GM04503 (cell line): ENCODE measurements at regions not wholly inside any gene's neighbourhood (a gene's known extent, or its start where the extent isn't known, plus 50 kb on each side); places are given as distances from the start of the nearest gene placed in this dataset.

ENCODE experiments used
- DNase-seq: peaks from one replicate; pipeline ENCODE4 v3.0.0-alpha.2; 2012; ENCODE audit warnings: low read depth

GRCh38 chr15:93200837-93201226 lies 111.8 kb upstream of the RGMA start:
- DNase-seq: no peak

DNA sequence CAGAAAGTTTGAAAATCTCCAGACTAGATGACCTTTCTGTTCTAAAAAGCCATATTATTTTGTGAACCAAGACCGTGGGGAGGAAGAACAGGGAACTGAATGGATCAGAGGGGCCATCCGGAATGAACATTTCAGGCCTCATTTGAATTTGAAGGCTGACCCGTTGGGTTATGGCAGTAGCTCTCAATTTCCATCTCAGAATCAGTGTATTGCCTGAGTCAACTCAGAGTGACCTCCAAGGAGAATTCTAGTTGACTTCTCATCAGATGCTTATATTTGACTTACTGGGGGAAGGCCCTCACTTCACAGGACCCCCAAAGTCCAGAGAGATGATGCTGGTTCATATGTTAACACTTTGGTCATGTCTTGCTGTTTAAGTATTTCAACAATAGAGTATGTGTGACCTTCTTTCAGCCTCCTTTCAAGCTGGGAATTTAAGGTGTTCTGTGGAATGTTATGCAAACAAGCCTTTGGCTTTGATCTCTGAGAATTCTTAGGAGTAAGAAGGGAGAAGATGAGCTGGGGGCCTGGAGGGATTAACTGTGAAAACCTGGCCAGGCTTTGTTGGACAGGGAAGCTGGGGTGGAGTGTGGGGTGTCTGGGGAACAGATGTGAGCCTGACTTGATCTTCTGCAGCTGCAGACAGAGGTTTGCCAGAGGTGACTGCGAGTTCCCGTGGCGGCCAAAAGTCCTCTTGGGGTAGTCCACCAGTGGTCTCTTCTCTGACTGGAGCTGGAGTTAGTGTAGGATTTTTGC lies 111.2 kb upstream of the RGMA start:
- DNase-seq: no peak

DNA sequence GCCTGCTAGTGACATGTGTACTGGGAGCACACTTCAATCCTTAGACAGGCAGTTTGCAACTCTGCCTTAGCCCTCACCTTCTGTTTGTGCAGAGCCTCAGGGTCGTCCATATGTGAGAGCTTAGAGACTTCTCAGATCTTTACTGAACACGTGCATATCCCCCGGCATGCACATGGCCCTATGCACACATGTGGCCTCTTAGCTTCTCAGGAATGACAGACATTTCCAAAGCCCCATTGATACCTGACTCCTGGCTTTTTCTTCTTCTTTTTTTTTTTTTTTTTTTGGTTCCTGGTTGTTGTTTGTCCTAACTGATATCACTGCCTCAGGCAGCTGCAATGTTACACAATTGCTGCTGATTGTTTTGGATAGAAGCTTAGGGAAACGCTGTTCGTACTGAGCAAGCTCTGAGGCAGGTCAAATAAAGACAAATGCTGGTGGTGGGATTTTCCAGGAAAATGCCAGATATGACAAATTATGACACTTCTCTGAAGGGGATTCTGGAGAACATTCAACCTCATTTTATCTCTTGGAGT lies 107.2 kb upstream of the RGMA start:
- no peak for DNase-seq

DNA sequence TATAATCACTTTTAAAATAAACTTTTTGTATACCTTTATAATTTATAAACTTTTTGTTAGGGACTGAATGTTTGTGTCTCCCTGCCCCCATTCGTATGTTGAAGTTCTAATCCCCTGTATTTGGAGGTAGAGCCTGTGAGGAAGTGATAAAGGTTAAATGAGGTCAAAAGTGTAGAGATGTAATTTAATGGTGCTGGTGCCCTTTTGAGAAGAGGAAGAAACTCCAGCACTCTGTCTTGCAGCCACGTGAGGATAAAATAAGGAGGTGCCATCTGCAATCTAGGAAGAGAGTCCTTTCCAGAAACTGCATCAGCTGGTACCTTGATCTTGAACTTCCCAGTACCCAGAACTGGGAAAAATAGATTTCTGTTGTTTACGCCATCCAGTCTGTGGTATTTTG lies 106.1 kb upstream of the RGMA start:
- DNase-seq: no peak

- no peak for DNase-seq
Observed at GRCh38 chr15:93190238-93190637, 101.2 kb upstream of the RGMA start.

DNA sequence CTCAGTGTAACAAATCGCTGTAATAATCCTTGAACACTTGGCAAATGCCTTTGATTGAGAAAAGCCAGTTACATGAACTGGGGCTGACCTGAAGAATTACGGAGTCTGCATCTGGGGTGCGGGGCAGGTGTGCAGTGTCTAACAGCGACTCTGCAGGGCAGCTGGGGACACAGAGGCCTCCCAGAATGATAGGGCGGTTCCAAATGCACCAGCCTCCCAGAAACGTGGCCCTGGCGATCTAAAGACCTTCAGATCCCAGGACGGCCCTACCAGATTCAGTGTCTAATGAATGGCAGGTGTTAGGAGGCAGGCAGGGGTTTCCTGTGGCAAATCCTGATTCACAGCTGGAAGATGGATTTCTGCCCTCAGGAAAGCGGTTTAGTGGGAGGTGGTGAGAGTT lies 100.5 kb upstream of the RGMA start:
- DNase-seq: no peak

- no peak for DNase-seq
Observed at GRCh38 chr15:93188236-93188635, 99.2 kb upstream of the RGMA start.

GRCh38 chr15:93185796-93186195 lies 96.8 kb upstream of the RGMA start:
- no peak for DNase-seq

DNA sequence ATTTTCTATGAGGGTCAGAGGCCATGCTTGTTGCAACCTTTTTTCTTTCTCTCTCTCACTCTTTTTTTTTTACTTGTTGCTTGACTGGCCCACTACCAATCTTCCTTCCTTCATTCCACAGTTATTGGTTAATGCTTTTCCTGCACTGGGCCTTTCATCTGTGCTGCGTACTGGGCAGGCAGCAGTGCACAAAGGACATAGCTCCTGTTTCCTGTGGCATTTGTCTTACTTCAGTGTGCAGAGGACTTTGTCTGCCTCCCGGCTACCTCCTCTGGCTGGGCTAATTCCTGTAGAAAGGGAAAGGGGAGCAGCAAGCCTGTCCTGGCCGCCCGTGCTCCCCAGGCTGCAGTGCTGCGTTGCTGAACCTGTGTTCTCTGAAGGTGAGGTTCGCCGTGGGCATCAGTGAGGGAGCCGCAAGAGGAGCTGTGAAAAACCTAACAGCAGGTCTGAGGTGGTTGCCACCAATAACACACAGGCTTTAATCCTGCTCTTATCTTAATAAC lies 93.7 kb upstream of the RGMA start:
- DNase-seq: no peak

- DNase-seq: no peak
Observed at GRCh38 chr15:93180656-93181055, 91.6 kb upstream of the RGMA start.

DNA sequence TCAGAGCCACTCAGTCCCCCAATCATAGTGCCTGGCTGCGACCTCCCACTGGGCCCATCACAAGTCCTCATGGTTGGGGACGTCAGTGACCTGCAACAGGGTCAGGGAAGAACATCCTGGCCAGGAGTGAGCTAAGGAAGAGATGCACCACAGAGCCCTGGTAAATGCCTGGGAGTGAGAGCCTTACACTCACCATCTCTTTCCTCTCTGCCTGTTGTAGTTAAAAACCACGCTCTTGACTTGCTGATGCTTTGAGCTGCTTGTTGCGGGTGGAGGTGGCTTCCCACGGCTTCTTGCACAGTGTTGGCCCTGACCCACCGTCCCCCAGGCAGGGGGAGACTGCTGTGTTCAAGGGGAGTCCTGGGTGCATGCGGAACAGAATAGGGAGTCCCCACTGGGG lies 91.1 kb upstream of the RGMA start:
- no peak for DNase-seq

- DNase-seq: no peak
Observed at GRCh38 chr15:93179700-93180102, 90.7 kb upstream of the RGMA start.

GRCh38 chr15:93179072-93179471 lies 90.1 kb upstream of the RGMA start:
- DNase-seq: no peak

DNA sequence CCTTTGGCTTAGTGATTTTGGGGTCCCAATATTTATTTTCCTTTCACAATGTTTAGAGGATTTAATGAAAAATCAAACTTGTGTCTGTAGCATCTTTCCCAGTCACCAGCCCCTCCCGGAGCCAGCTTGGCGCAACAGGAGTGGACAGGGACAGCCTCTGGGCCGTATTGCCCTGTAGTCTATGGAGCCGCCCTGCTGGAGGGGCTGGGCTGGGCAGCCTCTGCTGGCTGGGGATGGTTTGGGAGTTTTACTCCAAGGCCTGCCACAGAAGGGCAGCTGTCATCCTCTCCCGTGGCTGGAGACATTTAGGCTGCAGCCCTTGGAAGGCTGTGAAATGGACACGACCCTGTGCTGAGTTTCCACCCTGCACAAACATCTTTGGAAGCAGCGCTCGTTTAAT lies 89.4 kb upstream of the RGMA start:
- no peak for DNase-seq

DNA sequence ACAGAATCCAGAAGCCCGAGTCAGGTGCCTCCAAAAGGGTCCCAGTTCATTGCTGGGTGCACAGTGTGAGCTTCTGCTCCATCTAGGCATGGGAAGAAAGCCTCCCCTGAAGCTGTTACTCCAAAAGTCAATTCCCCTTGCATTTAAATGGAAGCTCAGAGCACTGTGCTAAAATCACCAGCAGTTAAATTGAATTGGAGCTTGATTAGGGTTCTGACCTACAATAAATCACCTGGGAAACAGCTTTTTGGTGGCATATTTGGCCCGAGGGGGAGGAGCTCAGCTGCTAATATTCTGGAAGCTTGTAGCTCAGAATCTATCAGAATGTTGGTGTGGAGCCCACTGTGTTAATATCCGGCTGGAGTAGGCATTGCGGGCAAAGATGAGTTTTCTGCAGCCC lies 87.1 kb upstream of the RGMA start:
- no peak for DNase-seq

GRCh38 chr15:93174836-93175235 lies 85.8 kb upstream of the RGMA start:
- no peak for DNase-seq

GRCh38 chr15:93173369-93173768 lies 84.4 kb upstream of the RGMA start:
- DNase-seq: peak; percentile 11

GRCh38 chr15:93171476-93171875 lies 82.5 kb upstream of the RGMA start:
- DNase-seq: no peak

DNA sequence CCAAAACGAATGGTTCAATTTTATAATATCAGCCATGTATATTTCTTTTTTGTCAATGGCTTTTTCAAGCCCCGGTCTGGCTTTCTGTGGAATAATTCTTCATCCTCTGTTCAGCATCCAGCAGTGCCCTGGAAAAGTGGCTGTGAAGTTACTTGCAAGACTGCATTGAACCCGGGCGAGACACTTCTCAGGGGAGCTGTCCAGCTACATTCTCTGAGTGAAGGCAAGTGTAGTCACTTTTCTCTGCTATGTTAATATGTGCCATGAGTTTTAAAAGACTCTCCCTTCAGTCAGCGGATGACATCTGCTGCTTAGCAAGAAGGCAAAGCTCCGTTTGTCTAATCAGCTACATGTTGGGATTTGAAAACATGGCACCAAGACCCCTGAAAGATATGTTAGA lies 81.3 kb upstream of the RGMA start:
- DNase-seq: no peak

GRCh38 chr15:93168910-93169309 lies 79.9 kb upstream of the RGMA start:
- DNase-seq: no peak

DNA sequence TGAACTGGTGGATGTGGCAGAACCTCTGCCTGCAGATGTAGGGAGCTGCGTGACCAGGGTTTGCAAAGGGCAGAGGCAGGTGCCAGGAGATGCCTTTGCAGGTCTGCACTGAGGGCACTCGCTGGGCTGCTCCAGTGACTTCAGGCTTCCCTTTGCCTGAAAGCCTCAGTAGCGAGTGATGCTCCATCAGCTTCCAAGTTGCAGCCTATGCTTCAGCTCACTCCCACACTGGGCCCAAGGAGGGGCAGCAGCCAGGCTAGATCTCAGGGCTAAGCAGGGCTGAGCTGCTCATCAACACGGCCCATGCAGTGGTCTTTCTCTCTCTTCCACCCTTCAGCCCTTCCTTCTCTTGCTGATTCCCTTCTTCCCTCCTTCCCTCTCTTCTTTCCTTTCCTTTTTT lies 78.3 kb upstream of the RGMA start:
- DNase-seq: no peak

- DNase-seq: no peak
Observed at GRCh38 chr15:93166675-93167074, 77.7 kb upstream of the RGMA start.

DNA sequence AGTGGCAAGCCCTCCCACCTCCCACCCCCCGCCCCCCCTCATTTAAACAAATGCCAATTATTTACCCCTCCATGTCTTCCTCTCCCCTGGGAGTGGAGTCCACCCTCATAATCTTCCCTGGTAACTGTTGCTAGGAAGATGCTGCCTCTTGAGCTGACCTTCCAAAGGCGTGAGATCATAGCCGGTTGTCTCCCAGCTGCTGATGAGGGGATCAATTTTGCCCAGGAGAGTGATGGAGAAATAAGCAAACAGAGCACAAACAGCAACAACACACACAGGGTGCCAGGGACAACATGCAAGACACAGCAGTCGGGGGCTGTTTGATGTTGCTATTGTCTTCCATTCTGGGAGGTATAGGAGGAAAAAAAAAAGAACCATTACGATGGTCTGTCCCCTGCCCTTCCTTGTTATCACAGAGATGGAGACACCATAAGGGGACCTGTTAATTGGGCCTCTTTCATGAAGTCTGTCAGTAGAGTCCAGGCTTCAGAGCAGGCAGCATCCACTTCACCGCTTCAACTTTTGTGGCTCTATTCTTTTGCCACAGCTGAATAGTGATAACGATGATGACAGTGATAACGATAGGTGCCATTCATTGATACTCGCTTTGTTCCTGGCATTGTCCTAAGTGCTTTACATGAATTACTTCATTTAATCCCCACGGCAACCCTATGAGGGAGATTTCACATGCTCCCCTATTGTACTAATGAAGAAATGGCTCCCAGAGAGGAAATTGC lies 76.9 kb upstream of the RGMA start:
- no peak for DNase-seq
